COLO668 (cell line): ENCODE measurements at regions not wholly inside any gene's neighbourhood (a gene's known extent, or its start where the extent isn't known, plus 50 kb on each side); places are given as distances from the start of the nearest gene placed in this dataset.
"Not testable (repeated sequence)": the region's sequence is repeated elsewhere in the genome, so short reads cannot be mapped to it uniquely, and the experiment has no call there.

Source experiments
- DNase-seq: peaks from one replicate; lab custom pipeline; 2025; ENCODE audit not compliant: unreplicated experiment; lab: John Stamatoyannopoulos, UW

- not testable (repeated sequence) for DNase-seq
Measured at GRCh38 chr3:65120156-65120555, 432.4 kb upstream of the ADAMTS9 start.

GRCh38 chr3:65118912-65119499, 431.2 kb upstream of the ADAMTS9 start:
- DNase-seq: no peak

GRCh38 chr3:65114041-65114440, 426.2 kb upstream of the ADAMTS9 start:
- DNase-seq: no peak

GRCh38 chr3:65112751-65113300, 425.0 kb upstream of the ADAMTS9 start:
- no peak for DNase-seq

GRCh38 chr3:65110661-65111060, 422.9 kb upstream of the ADAMTS9 start:
- no peak for DNase-seq

- no peak for DNase-seq
Measured at GRCh38 chr3:65109966-65110500, 422.2 kb upstream of the ADAMTS9 start.

- DNase-seq: no peak
Measured at GRCh38 chr3:65107174-65107573, 419.4 kb upstream of the ADAMTS9 start.

- no peak for DNase-seq
Measured at GRCh38 chr3:65101450-65101849, 413.6 kb upstream of the ADAMTS9 start.

GRCh38 chr3:65098400-65098799, 410.6 kb upstream of the ADAMTS9 start:
- DNase-seq: no peak

- DNase-seq: no peak
Measured at GRCh38 chr3:65096110-65096745, 408.4 kb upstream of the ADAMTS9 start.

- DNase-seq: no peak
Measured at GRCh38 chr3:65094723-65095122, 406.9 kb upstream of the ADAMTS9 start.

GRCh38 chr3:65093641-65094040, 405.8 kb upstream of the ADAMTS9 start:
- DNase-seq: no peak

GRCh38 chr3:65091565-65091964, 403.8 kb upstream of the ADAMTS9 start:
- no peak for DNase-seq

- DNase-seq: no peak
Measured at GRCh38 chr3:65083240-65083639, 395.4 kb upstream of the ADAMTS9 start.

GRCh38 chr3:65081536-65081935, 393.7 kb upstream of the ADAMTS9 start:
- DNase-seq: no peak

GRCh38 chr3:65080432-65080831, 392.6 kb upstream of the ADAMTS9 start:
- no peak for DNase-seq

- DNase-seq: no peak
Measured at GRCh38 chr3:65079560-65079959, 391.8 kb upstream of the ADAMTS9 start.

GRCh38 chr3:65078748-65079147, 390.9 kb upstream of the ADAMTS9 start:
- no peak for DNase-seq

GRCh38 chr3:65077124-65077523, 389.3 kb upstream of the ADAMTS9 start:
- no peak for DNase-seq

GRCh38 chr3:65070968-65071367, 383.2 kb upstream of the ADAMTS9 start:
- DNase-seq: no peak

GRCh38 chr3:65060904-65061303, 373.1 kb upstream of the ADAMTS9 start:
- DNase-seq: no peak

GRCh38 chr3:65052101-65052500, 364.3 kb upstream of the ADAMTS9 start:
- no peak for DNase-seq
